ENCODE measurements at regions not wholly inside any gene's neighbourhood (a gene's known extent, or its start where the extent isn't known, plus 50 kb on each side); places are given as distances from the start of the nearest gene placed in this dataset.

- no peak for TF ChIP-seq CTCF (IDR thresholded peaks at IDR 0.05)
- no peak for TF ChIP-seq POLR2A (IDR thresholded peaks at IDR 0.05)
Observed at GRCh38 chr1:217029281-217030157, 306.3 kb upstream of the ESRRG start.
